HG03108 (cell line): ENCODE measurements at regions not wholly inside any gene's neighbourhood (a gene's known extent, or its start where the extent isn't known, plus 50 kb on each side); places are given as distances from the start of the nearest gene placed in this dataset.
A peak's percentile ranks its signal among the peaks of the same experiment; 100 is the strongest.
"Not testable (repeated sequence)": the region's sequence is repeated elsewhere in the genome, so short reads cannot be mapped to it uniquely, and the experiment has no call there.

Source experiments
- ATAC-seq: cut with Tn5 transposase; IDR thresholded peaks from one replicate; pipeline ENCODE4 v1.9.1; 2021; ENCODE audit warnings: moderate library complexity; ENCODE audit not compliant: unreplicated experiment

DNA sequence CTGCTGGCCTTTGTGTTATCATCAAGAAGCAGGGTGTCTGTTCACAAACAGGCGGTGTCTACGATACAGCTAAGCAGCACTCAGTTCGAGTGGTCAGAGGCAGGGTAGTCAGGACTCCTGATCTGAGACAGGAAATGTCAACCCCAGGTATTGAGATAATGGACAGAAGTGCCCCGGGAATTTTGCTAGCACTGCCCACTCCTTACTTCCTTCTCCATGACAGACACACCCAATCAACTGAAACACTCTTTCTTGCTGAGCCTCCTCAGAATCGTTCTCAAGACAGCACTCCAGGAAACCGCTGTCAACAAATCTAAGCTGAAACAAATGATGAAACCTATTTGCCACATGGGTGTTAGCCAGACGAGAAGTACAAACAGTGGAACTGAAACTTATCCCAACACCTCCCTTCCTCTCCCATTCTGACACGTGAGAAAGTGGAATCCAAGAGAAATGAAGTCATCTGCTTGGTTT, 109.3 kb downstream of the GTF2IRD2B start:
- not testable (repeated sequence) for ATAC-seq

DNA sequence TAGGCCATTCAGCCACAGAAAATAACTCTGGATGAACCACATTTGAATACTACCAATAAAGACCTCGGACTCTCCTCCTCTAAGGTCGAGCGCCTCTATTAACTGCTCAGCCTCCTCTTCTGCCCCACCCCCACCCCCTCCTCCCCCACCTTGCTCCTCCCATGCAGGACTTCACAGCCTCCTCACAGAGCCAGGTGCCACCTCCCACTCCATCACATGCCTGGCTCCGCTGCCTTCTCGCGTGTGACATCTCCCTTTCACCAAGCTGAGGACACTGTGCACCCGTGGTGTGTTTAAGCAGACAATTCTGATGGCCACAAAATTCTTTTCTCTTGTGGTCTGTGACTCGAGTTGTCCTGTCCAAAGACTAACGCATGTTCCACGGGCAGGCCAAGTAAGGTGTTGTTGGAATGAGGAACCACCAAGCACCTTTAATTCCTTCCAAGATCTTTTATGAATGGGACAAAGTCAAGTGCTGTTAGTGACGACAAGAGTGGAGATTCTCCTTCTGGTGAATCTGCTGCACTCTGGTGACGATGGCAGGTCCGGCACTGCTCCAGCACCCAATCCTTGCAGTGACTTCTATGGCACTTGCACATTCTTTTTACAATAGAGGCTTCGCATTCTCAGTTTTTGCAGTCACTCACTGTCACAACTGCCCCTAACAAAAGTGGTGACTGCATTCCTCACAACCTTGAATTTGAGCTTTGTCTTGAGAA, 113.1 kb downstream of the GTF2IRD2B start:
- ATAC-seq = not testable (repeated sequence)

DNA sequence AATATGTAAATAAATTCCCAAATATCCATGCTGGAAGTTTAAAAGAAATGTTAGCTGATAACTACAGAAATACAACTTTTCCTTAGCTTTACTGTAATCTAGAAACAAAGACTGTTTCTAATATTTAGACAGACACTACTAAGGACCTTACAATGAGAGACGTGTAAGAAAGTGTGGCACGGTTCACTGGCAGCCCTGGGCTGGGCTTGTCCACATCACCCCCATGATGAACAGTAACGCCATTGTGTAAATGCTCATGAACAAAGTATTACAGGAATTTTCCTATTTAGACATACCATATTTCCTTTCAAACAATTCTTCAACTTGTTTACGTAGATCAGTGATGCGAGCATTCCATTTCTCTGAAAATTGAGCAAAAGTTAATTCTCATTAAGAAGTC, 123.1 kb downstream of the GTF2IRD2B start:
- not testable (repeated sequence) for ATAC-seq

DNA sequence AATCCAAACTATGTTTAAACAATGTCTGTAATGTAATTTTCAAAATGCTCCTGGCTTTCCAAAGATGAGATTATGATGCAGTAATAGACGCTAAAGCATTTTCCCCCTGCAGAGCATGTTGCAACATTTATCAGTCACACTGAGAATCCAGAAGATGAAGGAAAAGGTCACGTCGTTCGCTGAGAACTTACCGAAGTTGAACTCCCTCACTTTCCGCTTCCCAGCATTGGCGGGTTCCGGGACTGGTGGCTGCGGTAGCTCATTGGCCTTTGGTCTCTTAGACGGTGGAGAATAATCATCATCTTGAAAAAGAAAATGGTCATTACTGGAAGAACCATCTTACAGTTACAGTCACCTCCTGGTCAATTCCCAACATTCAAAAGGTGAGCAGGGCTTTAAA, 124.6 kb downstream of the GTF2IRD2B start:
- ATAC-seq = not testable (repeated sequence)

DNA sequence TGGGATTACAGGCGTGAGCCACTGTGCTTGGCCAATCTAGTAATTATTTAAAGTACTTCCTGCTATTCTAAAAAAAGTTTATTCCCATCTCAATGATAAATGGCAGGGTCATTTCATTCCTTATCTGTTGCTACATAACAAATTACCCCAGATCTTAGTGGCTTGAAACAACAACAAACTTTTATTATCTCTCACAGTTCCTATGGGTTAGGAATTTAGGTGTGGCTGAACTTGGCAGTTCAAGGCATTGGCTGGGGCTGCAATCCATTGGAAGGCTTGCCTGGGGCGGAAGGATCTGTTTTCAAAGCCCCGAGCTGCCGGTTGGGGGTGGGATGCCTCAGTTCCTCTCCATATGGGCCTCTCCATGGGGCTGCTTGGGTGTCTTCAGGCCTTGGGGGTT, 133.7 kb downstream of the GTF2IRD2B start:
- ATAC-seq = not testable (repeated sequence)

DNA sequence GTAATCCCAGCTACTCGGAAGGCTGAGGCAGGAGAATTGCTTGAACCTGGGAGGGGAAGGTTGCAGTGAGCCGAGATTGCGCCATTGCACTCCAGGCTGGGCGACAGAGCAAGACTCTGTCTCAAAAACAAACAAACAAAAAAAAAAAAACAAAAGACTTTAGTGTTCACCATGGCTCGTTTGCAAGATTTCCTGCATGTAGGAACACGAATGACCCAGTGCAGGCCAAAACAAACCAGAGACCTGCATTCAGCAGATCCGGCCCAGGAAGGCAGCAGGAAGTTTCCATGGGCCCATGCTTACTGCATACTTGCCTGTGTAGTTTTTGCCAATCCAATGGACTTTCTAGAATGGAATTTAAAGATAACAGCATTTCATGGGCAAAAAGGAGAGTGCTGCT, 137.2 kb downstream of the GTF2IRD2B start:
- not testable (repeated sequence) for ATAC-seq

DNA sequence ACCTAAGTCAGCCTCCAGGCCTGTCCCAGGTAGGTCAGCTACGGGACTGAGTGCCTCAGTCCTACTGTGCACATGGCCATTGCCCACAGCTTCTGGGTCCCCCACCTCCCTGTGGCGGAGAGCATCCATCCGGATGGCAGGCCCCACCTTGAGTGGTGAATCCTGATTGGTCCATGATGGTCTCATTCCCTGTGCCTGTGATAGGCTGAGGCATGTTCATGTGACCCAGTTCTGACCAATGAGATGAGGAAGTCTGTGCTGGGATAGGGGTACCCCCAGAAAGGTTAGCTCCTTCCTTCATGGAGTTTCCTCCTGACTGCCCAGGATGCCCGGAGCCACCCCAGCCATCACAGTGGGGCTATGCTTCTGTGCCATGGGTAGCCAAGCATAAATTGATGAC, 138.2 kb downstream of the GTF2IRD2B start:
- ATAC-seq = not testable (repeated sequence)

DNA sequence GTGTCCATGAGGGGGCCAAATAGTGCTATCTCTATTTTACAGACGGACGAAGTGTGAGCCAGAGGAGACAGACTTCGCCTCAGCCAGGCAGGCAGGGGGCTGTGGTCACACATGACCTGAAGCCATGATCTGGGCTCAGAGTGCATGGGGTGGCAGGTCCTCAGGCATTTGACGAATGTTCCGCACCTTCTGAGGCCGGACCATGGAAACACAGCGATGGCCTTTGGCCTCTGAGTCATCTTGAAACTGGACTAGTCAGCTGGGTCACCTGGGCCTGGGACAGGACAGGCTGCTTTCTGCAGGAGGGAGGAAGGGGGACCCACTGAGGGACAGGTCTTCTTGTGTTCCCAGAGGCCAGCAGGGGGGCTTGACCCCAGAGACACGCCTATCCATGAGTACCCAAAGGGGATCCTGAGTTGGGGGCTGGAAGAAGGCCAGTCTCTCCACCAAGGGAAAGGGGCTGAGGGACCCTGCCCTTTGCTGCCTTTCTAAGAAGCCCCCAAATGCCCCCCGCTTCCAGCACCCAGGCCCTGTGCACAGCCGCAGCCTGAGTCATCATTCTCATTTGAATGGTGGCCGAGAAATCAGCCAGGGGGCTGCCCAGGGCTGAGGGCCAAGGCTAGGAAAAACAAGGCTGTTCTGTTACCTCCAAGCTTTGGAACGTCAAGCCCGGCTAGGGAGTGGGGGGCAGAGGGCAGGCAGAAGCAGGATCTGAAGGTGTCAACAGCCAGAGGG, 142.9 kb downstream of the GTF2IRD2B start:
- not testable (repeated sequence) for ATAC-seq

DNA sequence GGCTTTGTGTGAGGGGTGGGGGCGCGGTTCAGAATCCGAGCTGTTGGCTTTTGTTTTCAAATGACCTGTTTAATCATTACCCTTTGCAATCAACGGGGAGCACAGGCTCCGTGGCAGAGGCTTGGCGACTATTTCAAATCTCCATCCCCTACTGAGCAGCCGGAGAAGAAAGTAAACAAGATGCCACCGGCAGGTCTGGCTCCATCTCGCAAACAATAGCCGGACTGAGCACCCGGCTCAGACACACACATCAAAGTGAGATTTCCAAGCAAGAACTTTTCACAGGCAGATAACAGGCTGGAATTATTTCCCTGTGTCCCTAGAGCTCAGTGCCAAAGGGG, 143.4 kb downstream of the GTF2IRD2B start:
- not testable (repeated sequence) for ATAC-seq

DNA sequence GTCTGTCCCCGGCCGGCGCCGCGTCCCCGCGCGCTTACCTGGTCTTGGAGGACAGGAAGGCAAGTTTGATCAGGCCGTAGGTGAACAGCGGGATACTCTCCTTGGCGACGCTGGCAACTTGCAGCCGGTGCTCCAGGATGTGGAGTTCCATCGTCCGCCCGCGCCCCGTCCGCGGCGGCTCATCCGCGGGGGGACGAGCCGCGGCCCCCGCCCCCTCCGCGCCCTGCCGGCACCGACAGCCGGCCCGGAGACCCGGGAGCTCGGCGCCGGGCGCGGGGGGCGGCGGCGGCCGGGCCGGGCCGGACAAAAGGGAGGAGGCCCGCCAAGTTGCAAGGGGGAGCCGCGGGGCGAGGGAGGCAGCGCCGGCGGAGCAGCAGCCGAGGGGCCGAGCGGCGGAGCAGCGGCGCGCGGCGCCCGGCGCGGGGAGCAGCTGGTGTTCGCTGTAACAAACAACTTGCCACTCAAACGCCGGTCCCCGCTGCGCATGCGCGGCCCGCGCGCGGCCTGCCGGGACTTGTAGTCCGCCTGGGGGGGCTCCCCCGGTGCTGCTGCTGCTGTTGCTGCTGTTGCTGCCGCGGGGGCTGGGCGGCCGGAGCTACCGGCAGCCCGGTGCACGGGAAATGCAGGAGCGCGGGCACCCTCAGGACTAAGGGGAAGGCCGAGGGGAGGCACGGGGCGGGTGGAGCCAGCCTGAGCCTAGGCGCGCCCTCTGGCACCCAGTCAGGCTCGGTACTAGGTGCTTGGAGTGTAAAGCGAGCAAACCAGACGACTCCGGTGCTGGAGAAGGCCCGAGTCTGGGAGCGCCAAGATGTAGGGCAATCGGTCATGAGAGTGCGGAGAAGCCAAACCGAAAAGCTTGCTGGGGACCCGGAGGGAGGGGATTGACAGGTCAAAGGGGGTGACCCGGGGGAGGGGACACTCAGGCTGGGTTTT, 145.1 kb downstream of the GTF2IRD2B start:
- ATAC-seq = peak; percentile 92

DNA sequence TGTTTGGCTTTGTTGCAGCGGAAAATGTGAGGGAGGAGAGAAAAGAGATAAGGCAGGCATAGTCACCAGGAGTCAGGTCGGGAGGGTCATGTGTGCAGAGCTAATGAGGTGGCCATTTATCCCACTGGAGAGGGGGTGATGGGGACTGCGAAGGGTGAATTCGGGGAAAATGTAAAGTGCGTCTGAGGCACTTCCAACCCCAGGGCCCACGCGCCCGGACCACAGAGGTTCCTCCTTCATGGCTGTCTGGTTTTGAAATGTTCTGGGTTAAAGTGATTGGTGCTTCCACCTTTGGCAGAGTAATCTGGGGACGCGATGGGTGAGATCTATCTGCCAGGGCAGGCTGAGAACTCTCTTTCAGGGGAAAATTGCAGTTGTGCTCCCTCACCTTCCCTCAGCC, 145.9 kb downstream of the GTF2IRD2B start:
- not testable (repeated sequence) for ATAC-seq

DNA sequence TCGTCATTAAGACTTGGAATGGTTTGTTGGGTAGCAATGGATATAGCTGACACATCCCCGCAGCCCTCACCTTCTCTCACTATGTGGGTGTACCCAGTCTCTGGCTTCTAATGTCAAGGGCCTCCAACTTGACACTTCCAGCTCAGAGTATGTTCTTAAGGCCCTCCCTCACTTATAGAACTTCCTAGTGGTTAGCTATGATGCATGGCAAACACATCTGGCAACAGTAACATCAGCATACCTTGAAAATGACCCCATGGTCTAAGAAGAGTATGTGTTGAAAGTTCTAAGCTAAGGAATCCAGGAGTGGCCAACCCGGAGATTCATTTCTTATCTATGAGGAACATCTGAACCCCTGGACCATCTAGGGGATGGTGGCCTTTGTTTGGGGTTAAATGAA, 151.2 kb downstream of the GTF2IRD2B start:
- not testable (repeated sequence) for ATAC-seq

DNA sequence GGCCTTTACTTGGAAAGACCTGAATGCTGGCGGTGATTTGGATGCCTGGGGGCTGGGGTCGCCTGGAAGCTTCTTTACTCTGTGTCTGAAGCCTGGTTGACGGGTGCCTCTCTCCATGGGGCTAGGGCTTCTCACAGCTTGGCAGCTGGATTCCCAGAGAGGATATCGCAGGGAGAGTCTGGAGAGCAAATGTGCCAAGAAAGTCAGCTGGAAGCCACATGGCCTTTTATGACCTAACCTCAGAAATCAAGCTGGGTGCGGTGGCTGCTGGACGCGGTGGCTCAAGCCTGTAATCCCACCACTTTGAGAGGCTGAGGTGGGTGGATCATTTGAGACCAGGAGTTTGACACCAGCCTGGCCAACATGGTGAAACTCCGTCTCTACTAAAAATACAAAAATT, 147.2 kb upstream of the TRIM73 start:
- not testable (repeated sequence) for ATAC-seq

DNA sequence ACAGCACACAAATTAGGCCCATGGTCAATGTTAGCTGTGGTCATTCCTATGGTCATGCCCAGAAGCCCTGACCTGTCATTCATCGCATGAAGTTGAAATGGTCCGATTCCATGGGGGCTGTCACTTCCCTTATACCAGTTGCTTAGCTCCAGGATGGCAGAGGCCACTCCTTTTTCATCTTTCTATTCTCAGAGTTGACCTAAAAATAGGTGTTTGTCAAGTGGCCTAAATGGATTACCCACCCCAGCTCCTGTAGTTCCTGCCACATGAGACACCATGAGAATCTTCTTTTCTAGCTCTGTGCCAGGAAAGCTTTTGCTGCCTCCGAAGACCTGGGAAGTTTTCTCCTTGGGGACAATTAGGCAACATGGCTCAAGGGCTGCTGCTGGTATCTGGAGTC, 141.2 kb upstream of the TRIM73 start:
- ATAC-seq = not testable (repeated sequence)

DNA sequence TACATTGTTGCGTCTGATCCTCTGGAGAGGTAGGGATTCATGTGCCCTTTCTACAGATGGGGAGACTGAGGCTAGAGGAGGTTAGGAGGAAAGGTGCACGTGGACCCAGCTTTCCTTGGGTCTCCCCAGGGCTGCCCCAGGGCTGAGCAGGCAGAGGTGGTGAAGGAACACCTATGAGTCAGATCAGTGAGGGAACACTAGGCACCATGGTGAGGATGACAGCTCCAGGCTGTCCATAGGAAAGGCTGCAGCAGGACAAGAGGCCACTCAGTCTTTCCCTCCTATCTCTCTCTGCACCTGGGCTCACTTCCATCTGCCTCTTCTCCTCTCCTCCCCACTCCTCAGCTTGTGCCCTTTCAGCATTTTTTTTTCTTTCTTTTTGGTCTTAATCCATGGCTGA, 138.0 kb upstream of the TRIM73 start:
- not testable (repeated sequence) for ATAC-seq

DNA sequence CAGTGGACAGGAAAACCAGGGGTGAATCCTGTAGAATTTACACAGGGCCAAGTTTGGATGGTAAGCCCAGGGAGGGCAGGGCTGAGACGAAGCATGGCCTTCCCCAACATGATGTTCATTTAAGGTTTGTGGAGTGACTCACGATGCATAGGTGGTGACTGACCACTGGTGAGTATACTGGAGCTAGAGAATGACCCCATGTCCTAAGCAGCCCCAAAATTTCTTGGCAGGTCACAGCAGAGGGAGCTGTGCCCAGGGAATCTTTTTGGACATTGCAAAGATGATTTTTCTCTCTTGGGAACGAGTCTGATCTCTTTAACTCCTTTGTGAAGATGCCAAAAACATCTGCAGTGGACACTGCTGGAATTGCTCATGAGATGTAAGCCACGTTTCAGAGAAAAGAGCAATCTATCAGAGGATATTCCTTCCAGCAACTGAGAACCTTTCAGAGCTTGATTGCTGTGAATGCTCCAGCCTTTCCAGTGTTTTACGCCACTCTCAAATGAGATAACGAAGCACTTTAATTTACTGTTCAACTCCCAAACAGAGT, 135.9 kb upstream of the TRIM73 start:
- not testable (repeated sequence) for ATAC-seq

DNA sequence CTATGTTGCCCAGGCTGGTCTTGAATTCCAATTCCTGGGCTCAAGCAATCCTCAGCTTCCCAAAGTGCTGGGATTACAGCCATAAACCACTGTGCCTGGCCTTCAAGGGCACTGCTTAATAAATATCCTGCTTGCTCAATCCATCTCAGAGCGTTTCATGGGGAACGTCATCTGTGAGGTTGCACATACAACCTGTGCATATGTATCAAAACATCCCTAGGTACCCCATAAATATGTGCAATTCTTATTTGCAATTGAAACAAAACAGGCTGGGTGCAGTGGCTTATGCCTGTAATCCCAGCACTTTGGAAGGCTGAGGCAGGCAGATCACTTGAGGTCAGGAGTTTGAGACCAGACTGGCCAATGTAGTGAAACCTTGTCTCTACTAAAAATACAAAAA, 133.8 kb upstream of the TRIM73 start:
- ATAC-seq = not testable (repeated sequence)

DNA sequence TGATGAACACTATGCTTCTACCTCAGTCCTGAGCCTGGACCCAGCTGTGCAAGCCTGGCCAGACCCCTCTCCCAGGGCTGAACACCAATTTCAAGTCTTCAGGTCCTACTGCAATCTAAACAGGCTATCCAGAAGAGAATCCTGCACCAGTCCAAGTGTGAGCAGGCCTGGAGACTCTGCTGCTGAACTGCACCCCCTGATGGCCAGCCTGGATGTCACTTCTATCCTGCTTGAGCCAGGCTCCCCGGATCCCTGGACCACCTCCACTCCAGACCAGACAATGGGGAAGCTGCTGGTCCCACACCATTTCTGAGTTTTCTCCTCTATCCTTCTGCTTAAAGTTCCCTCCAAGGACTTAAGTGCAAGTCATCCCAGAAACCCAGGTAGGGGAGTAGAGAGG, 127.3 kb upstream of the TRIM73 start:
- ATAC-seq = not testable (repeated sequence)

DNA sequence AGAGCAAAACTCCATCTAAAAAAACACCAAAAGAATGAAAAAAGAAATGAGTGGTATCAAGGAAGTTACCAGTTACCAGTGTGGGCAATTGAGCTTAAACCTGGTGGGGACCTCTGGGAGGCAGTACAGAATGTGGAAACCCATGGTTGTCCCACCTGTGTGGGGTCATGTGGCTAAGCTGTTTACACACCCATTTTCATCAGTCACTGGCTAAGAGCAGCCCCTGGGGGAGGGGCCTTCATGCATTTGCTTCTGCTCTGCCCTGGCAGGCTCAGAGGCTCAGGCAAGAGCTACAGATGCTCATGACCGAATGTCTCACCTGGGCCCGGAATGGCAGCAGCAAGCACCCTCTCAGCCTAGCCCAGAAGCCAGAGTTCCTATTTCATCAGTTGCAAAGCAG, 126.3 kb upstream of the TRIM73 start:
- not testable (repeated sequence) for ATAC-seq

DNA sequence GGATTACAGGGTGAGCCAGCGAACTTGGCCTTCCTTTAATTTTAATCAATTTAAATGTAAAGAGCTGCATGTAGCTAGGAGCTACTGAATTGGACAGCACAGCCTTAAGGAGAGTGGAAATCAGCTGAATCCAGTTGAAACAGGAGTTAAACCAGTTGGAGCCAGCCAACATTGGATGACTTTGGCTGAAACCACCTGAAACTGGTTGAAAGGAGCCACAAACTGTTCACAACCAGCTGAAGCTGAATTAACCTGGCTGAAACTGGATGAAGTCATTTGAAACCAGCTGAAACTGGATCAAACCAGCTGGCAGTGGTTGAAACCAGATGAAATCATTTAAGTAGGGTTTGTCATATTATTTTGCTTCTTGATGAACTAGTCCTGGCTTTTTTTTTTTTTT, 121.3 kb upstream of the TRIM73 start:
- ATAC-seq = not testable (repeated sequence)
